NCI-H187 treated with DMSO at 0.1 percent for 48 hours (cell line): ENCODE measurements at regions not wholly inside any gene's neighbourhood (a gene's known extent, or its start where the extent isn't known, plus 50 kb on each side); places are given as distances from the start of the nearest gene placed in this dataset.

Experiments
- DNase-seq: peaks from one replicate; lab custom pipeline; 2025; lab: John Stamatoyannopoulos, UW

DNA sequence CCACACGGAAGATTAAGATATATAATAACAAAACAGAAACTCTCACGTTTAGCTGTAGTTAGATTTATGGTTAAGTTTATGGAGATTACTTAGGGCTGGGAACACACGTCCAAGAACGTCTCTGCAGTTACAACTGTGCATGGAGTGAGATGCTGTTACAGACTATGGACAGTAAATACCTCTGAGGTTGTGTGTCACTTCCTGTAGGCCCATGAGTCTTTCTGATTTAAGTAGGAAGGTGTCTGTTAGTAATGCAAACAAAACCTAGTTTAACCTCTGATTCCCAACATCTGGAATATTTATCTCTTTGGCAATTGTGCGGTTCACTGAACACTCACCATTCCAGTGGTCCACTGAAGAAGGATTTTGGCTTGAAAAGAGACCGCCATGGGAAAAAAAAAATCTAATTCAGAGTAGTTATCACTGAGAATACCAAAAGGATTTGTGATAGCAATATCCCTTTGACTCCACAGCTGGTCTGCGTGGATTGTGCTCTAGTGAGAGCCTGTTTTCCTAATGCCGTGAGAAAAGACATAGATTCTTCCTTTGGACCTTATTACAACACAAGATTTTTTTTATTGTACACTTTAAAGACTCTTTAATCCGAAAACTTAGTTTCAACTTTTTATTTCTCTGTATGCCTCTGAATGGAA, 478.2 kb upstream of the CITED2 start:
- DNase-seq, result no peak

GRCh38 chr6:139852067-139852466, 477.6 kb upstream of the CITED2 start:
- no peak for DNase-seq

GRCh38 chr6:139851206-139851605, 476.8 kb upstream of the CITED2 start:
- no peak for DNase-seq

DNA sequence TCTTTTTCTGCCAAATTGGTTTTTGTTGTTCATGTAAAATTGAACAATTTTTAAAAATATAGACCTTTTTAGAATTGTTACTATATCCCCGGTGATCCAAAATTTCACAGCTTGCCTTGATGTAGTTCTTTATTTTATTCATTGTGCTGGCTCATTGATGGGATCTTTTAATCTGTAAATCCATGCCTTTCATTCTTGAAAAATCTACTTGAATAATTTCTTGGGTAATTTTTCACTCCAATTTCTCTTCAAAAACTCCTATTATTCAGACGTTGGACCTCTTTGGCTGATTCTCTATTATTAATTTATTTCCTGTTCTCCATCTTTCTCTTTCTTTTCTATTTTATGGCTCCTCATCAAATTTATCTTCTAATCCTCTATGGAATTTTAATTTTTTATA, 476.1 kb upstream of the CITED2 start:
- DNase-seq, result no peak

DNA sequence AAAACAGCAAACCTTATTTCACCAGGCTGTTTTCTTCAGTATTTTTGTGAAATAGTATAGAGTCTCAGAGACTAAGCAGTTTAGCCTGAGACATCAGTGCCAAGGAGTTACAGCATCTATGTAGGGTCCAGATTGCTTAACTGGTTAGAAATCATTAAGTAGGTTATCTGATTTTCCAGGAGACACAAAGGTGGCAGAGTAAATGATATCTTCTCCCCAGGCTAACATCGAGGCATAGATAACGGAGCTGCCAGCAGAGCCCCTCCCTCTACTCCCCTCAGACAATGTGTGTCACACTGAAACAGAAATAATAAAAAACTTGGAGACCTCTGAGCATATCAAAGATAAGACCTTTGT, 473.0 kb upstream of the CITED2 start:
- no peak for DNase-seq

DNA sequence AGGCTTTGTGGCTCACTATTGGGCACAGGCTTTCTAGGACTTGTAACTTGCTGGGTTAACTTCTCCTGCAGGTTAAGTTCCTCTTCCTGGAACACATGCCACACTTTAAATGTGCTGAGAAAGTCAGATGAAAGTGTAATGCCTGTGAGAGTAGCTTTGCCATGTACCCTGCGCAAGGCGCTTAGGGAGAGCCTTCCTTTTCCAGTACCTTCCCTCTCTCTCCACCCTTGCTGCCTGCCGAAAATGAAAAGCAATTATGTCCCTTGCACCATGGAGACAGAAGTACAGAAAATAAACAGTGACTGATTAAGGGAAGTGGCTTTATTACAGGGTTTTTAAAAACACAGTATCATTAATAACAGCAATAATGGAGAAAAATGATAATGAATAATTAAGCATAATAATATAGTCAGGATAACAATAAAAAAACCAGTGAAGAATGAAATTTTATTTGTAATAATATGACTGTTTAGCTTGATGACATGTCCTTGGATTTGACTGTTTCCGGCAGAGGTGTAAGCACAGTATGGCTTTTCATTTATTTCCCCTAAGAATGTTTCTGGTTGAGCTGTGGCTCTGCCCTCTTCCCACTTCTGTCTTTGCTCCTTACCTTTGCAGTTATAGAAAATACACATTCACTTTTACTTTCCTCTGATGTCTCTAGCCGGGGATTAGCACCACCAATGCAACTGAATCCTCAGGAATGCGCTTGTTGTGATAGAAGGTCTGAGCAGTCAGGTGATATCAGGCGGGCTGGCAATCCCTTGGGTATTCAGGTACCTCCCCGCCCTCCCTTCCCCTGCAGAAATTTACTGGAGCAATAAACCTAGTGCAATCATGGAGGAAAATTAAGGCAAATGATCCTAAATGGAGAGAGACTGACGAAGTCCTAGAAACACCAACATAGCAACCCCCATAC, 472.3 kb upstream of the CITED2 start:
- no peak for DNase-seq

GRCh38 chr6:139844907-139845306, 470.5 kb upstream of the CITED2 start:
- no peak for DNase-seq

GRCh38 chr6:139841794-139842215, 467.4 kb upstream of the CITED2 start:
- DNase-seq, result no peak

GRCh38 chr6:139839506-139840156, 465.2 kb upstream of the CITED2 start:
- no peak for DNase-seq

DNA sequence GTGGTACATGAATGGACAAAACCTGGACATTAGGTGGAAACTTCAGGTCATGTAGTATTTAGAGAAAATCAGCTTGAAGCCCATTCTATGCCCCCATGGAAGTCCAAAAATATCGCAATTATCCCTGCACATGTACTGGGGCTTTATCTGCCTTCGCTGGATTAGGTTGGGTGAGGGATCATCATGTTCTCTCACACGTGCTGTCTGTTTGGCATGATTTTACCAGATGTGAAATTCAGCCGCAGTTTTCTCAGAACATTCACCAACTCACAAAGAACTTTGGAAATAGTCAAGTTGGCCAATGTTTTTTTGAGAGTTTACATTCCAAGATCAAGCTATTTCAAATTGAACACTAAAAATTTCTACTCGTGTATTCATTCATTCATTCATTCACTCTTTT, 459.8 kb upstream of the CITED2 start:
- no peak for DNase-seq

DNA sequence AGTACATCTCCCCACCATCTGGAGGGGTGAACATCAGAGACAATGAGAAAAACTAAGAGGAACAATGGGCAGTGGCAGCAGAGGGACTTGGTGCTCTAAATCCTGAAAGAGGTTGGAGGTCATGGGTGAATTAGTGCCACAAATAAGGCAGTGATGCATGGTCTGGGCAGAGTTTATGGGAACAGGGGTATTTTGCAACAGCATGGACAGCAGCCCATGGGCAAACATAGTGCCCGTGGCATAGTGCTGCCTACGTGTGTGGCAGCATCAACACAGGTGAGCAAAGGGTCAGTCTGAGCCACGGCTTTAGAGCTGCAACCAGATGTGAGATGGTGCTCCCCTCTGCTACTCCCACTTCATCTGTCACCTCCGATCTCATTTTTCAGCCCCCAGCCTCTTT, 459.1 kb upstream of the CITED2 start:
- no peak for DNase-seq

GRCh38 chr6:139832493-139833305, 458.3 kb upstream of the CITED2 start:
- DNase-seq, result no peak

- DNase-seq, result no peak
Observed at GRCh38 chr6:139829576-139829975, 455.1 kb upstream of the CITED2 start.

DNA sequence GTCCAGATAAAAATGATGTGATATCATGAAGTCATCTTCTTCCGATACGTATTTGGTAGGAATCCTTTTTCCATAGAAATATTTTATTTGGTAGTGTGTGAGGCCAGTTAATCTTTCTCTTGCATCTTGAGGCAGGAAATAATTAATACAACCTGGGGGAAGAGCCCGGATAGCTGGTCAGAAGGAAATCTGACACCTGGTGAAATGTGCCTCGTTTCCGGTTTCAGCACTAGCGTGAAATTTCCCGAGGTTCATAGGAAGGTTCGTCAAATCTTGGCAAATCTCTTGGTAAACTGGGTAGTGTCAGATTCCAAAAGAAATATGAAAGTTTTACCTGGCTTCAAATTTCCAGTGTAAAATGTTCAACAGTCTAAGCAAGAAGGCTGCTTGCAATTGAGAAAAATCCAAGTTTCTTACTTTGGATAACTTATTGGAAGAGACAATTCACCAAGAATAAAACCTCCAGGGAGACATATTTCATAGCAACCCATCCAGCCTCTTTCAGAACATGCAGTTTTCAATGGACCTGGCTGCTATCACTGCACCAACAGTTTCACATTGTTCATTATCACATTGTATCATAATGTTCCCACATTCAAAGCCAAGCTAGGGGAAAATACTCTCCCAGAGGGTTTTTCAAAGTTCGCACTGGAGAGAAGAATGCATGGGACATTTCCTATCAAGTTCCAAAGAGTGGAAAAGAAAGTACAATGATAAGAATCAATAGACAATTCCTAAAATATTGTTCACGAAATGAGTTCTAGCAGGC, 454.5 kb upstream of the CITED2 start:
- no peak for DNase-seq

DNA sequence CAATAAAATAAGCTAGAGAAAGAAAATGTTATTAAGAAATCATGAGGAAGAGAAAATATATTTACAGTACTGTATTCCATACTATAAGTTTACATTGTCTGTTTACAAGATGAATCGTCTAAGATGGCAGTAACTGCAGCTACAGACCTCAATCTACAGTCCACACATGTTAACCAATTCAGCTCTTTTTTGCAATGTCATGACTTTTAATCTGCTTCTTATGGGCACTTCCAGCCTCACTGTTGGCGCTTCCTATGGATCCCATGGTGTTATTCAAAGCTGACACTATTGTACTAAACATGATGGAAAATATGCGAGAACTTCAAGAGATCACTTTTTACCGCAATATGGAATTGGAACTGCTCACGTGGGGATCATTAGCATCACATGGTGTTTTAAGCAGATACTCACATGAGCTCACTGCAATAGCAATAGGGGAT, 451.5 kb upstream of the CITED2 start:
- no peak for DNase-seq

- DNase-seq, result no peak
Observed at GRCh38 chr6:139824864-139825263, 450.4 kb upstream of the CITED2 start.

GRCh38 chr6:139823808-139824126, 449.3 kb upstream of the CITED2 start:
- DNase-seq, result no peak

GRCh38 chr6:139823099-139823807, 448.8 kb upstream of the CITED2 start:
- DNase-seq, result no peak

- DNase-seq, result no peak
Observed at GRCh38 chr6:139821676-139822223, 447.3 kb upstream of the CITED2 start.

- no peak for DNase-seq
Observed at GRCh38 chr6:139820210-139820609, 445.8 kb upstream of the CITED2 start.

- DNase-seq, result no peak
Observed at GRCh38 chr6:139819776-139820175, 445.3 kb upstream of the CITED2 start.
